Chondrocyte (in vitro differentiated cells): ENCODE measurements at regions not wholly inside any gene's neighbourhood (a gene's known extent, or its start where the extent isn't known, plus 50 kb on each side); places are given as distances from the start of the nearest gene placed in this dataset.

ENCODE experiments used
- DNase-seq: peaks from one replicate; pipeline ENCODE4 v3.0.0; 2021; ENCODE audit warnings: mixed read lengths, low spot score
- H3K27ac Mint-ChIP-seq: one replicate; pipeline ENCODE4 v1.8.0; 2021; ENCODE audit warnings: mild to moderate bottlenecking, moderate library complexity, mixed read lengths; ENCODE audit not compliant: unreplicated experiment
- H3K27me3 Mint-ChIP-seq: 2 replicates; pipeline ENCODE4 v1.8.0; 2021; ENCODE audit warnings: low read depth, mixed read lengths
- H3K36me3 Mint-ChIP-seq: 2 replicates; pipeline ENCODE4 v1.8.0; 2021; ENCODE audit warnings: low read depth, mixed read lengths
- H3K4me1 Mint-ChIP-seq: 2 replicates; pipeline ENCODE4 v1.8.0; 2021; ENCODE audit warnings: low read depth, mild to moderate bottlenecking, mixed read lengths
- H3K4me3 Mint-ChIP-seq: one replicate; pipeline ENCODE4 v1.8.0; 2021; ENCODE audit warnings: mild to moderate bottlenecking, moderate library complexity, mixed read lengths; ENCODE audit not compliant: unreplicated experiment
- H3K9me3 Mint-ChIP-seq: 2 replicates; pipeline ENCODE4 v1.8.0; 2021; ENCODE audit warnings: low read depth, mixed read lengths
- TF ChIP-seq, protein P1 (sequence below): fragments of 200-600 bp; sonication (generic); IDR thresholded peaks from 2 replicates; pipeline ENCODE4 v1.5.0; 2021; ENCODE audit warnings: antibody characterized with exemption, mild to moderate bottlenecking, moderate library complexity

GRCh38 chr2:164143183-164143930, 407.5 kb upstream of the FIGN start:
- TF ChIP-seq, protein P1, sequence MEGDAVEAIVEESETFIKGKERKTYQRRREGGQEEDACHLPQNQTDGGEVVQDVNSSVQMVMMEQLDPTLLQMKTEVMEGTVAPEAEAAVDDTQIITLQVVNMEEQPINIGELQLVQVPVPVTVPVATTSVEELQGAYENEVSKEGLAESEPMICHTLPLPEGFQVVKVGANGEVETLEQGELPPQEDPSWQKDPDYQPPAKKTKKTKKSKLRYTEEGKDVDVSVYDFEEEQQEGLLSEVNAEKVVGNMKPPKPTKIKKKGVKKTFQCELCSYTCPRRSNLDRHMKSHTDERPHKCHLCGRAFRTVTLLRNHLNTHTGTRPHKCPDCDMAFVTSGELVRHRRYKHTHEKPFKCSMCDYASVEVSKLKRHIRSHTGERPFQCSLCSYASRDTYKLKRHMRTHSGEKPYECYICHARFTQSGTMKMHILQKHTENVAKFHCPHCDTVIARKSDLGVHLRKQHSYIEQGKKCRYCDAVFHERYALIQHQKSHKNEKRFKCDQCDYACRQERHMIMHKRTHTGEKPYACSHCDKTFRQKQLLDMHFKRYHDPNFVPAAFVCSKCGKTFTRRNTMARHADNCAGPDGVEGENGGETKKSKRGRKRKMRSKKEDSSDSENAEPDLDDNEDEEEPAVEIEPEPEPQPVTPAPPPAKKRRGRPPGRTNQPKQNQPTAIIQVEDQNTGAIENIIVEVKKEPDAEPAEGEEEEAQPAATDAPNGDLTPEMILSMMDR: no peak
- H3K9me3 Mint-ChIP-seq: no peaks in the 10 kb centered on the region
- H3K27ac Mint-ChIP-seq: no peak overlapping the region
- DNase-seq: no peak
- H3K4me1 Mint-ChIP-seq: peaks cover 19% of the 10 kb centered on the region
- H3K4me3 Mint-ChIP-seq: no peak overlapping the region
- no peaks in the 10 kb centered on the region for H3K36me3 Mint-ChIP-seq
- H3K27me3 Mint-ChIP-seq: no peaks in the 10 kb centered on the region

DNA sequence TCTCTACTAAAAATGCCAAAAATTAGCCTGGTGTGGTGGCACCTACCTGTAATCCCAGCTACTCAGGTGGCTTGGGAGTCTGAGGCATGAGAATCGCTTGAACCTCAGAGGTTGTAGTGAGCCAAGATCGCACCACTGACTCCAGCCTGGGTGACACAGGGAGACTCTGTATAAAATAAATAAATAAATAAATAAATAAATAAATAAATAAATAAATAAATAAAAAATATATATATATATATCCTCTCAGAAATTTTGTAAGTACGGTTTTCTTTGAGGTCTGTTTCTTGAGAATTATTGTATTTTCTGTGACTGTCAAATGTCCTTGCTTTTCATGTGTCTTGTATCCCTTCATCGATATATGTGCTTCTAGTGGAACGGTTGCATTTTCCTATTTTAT, 406.9 kb upstream of the FIGN start:
- H3K36me3 Mint-ChIP-seq: no peaks in the 10 kb centered on the region
- peaks cover 19% of the 10 kb centered on the region for H3K4me1 Mint-ChIP-seq
- TF ChIP-seq, protein P1: no peak
- no peak for DNase-seq
- no peaks in the 10 kb centered on the region for H3K9me3 Mint-ChIP-seq
- no peak overlapping the region for H3K4me3 Mint-ChIP-seq
- no peaks in the 10 kb centered on the region for H3K27me3 Mint-ChIP-seq
- no peak overlapping the region for H3K27ac Mint-ChIP-seq

GRCh38 chr2:164141271-164141670, 405.5 kb upstream of the FIGN start:
- no peaks in the 10 kb centered on the region for H3K36me3 Mint-ChIP-seq
- H3K9me3 Mint-ChIP-seq: no peaks in the 10 kb centered on the region
- no peaks in the 10 kb centered on the region for H3K27me3 Mint-ChIP-seq
- peaks cover 19% of the 10 kb centered on the region for H3K4me1 Mint-ChIP-seq
- no peak overlapping the region for H3K4me3 Mint-ChIP-seq
- H3K27ac Mint-ChIP-seq: no peak overlapping the region
- DNase-seq: no peak
- TF ChIP-seq, protein P1: no peak

DNA sequence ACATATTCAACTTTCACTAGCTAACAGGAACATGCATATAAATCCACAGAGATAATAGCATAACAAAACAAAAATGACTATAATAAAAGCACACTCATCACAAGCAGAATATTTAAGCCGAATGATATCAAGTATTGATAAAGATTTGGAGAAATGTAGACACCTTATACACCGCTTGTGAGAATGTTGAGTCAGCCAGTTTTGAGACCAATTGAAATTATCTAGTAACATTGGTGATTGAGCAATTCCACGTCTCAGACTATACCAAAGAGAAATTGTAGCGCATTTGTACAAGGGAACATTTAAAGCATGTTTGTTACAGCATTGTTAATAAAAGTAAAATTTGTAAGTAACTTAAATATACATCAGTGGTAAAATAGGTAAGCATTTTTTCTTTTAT, 402.9 kb upstream of the FIGN start:
- Mint-ChIP-seq H3K9me3 (no peaks in the 10 kb centered on the region), H3K27me3 (no peaks in the 10 kb centered on the region), H3K4me3 (no peak overlapping the region), H3K4me1 (peaks cover 8% of the 10 kb centered on the region), H3K27ac (no peak overlapping the region), H3K36me3 (no peaks in the 10 kb centered on the region)
- TF ChIP-seq, protein P1: no peak
- DNase-seq: no peak

DNA sequence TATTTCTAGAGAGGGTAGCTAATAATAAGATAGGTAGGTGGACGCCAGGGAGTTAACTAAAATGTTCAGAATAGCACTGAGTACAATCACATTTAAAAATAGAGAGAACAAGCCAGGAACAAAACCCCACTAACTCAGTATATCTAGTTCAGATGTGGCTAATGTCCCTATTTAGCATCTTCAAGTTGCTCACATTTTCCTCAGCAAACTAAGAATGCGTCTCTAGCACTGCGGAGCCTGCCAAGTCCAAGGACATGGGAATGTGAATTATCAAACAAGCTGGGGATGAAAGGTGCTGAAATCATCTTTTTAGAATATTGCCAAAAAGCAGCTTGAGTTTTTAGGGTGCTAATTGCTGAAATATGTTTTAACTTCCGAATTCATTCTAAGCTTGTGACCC, 398.5 kb upstream of the FIGN start:
- no peaks in the 10 kb centered on the region for H3K36me3 Mint-ChIP-seq
- no peak overlapping the region for H3K4me3 Mint-ChIP-seq
- DNase-seq: no peak
- TF ChIP-seq, protein P1: no peak
- H3K27ac Mint-ChIP-seq: no peak overlapping the region
- H3K4me1 Mint-ChIP-seq: no peaks in the 10 kb centered on the region
- no peaks in the 10 kb centered on the region for H3K9me3 Mint-ChIP-seq
- no peaks in the 10 kb centered on the region for H3K27me3 Mint-ChIP-seq
